ENCODE measurements at regions not wholly inside any gene's neighbourhood (a gene's known extent, or its start where the extent isn't known, plus 50 kb on each side); places are given as distances from the start of the nearest gene placed in this dataset.

DNA sequence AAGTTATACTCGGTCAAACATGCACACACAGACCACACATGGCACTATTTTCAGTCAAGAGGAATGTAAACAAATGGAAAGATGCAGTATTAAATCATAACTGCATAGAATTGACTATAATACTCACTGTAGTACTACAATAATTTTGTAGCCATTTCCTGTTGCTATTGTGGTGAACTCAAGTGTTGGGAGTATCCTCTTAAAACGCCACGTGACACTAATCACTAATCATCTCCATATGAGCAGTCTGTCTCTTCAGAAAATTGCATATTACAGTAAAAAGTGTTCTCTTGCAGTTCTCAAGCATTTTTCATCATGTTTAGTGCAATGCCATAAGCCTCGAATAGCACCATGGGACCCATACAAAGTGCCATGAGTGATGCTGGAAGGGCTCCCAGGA, 258.7 kb upstream of the ID4 start:
- TF ChIP-seq, protein P1, sequence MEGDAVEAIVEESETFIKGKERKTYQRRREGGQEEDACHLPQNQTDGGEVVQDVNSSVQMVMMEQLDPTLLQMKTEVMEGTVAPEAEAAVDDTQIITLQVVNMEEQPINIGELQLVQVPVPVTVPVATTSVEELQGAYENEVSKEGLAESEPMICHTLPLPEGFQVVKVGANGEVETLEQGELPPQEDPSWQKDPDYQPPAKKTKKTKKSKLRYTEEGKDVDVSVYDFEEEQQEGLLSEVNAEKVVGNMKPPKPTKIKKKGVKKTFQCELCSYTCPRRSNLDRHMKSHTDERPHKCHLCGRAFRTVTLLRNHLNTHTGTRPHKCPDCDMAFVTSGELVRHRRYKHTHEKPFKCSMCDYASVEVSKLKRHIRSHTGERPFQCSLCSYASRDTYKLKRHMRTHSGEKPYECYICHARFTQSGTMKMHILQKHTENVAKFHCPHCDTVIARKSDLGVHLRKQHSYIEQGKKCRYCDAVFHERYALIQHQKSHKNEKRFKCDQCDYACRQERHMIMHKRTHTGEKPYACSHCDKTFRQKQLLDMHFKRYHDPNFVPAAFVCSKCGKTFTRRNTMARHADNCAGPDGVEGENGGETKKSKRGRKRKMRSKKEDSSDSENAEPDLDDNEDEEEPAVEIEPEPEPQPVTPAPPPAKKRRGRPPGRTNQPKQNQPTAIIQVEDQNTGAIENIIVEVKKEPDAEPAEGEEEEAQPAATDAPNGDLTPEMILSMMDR (IDR thresholded peaks at IDR 0.05; ENCODE audit: low read depth, low read length, poor library complexity, severe bottlenecking): no peak
- no peak for TF ChIP-seq EZH2phosphoT487 (IDR thresholded peaks at IDR 0.05; ENCODE audit: borderline replicate concordance, low read length)
